HG03045 (cell line): ENCODE measurements at regions not wholly inside any gene's neighbourhood (a gene's known extent, or its start where the extent isn't known, plus 50 kb on each side); places are given as distances from the start of the nearest gene placed in this dataset.

Source experiments
- ATAC-seq: cut with Tn5 transposase; IDR thresholded peaks from one replicate; pipeline ENCODE4 v1.9.1; 2021; ENCODE audit warnings: mild to moderate bottlenecking, moderate library complexity; ENCODE audit not compliant: unreplicated experiment

GRCh38 chr10:78912361-78913218, 156.2 kb upstream of the ZMIZ1 start:
- ATAC-seq = no peak

- ATAC-seq = no peak
Observed at GRCh38 chr10:78913219-78914059, 155.3 kb upstream of the ZMIZ1 start.

- ATAC-seq = no peak
Observed at GRCh38 chr10:78914060-78914378, 154.7 kb upstream of the ZMIZ1 start.

- no peak for ATAC-seq
Observed at GRCh38 chr10:78914502-78915189, 154.1 kb upstream of the ZMIZ1 start.

GRCh38 chr10:78915190-78915518, 153.6 kb upstream of the ZMIZ1 start:
- ATAC-seq = no peak

- ATAC-seq = no peak
Observed at GRCh38 chr10:78916227-78916626, 152.5 kb upstream of the ZMIZ1 start.

- no peak for ATAC-seq
Observed at GRCh38 chr10:78919181-78919966, 149.4 kb upstream of the ZMIZ1 start.

- no peak for ATAC-seq
Observed at GRCh38 chr10:78920011-78920410, 148.8 kb upstream of the ZMIZ1 start.

GRCh38 chr10:78921895-78922294, 146.9 kb upstream of the ZMIZ1 start:
- ATAC-seq = no peak

- ATAC-seq = no peak
Observed at GRCh38 chr10:78923647-78924318, 145.0 kb upstream of the ZMIZ1 start.

- ATAC-seq = no peak
Observed at GRCh38 chr10:78924319-78925003, 144.3 kb upstream of the ZMIZ1 start.

- ATAC-seq = no peak
Observed at GRCh38 chr10:78925275-78925674, 143.5 kb upstream of the ZMIZ1 start.

GRCh38 chr10:78925800-78926319, 142.9 kb upstream of the ZMIZ1 start:
- ATAC-seq = no peak

- no peak for ATAC-seq
Observed at GRCh38 chr10:78927257-78927995, 141.3 kb upstream of the ZMIZ1 start.

GRCh38 chr10:78928330-78928729, 140.4 kb upstream of the ZMIZ1 start:
- ATAC-seq = no peak

- no peak for ATAC-seq
Observed at GRCh38 chr10:78929541-78929940, 139.2 kb upstream of the ZMIZ1 start.

- no peak for ATAC-seq
Observed at GRCh38 chr10:78931321-78932053, 137.3 kb upstream of the ZMIZ1 start.

GRCh38 chr10:78932054-78932386, 136.7 kb upstream of the ZMIZ1 start:
- ATAC-seq = no peak
